ENCODE measurements at regions not wholly inside any gene's neighbourhood (a gene's known extent, or its start where the extent isn't known, plus 50 kb on each side); places are given as distances from the start of the nearest gene placed in this dataset.

DNA sequence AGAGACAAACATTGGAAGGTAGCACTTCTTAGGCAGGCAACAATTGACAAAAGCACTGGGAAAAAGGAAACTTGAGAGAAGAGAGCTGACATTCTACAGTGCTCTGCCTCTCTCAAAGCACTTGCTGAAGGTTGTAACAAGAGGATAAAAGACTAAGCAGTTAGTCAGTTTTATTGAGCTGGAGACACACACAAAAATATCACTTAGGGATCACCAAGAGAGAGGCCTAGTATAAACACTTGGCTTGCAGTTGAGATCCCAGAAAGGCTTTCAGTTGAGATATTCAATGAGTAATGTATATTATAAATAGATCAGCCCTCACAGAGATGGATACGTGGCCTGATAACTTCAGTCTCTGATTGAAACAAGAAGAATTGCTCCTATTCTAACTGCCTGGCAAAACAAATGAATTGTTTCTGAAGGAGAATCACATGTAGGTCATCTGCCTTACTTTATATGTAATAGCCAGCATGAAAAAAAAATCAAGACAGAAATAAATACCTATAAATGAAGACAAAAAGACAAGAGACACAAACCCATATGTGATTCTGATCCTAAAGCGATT is 747.2 kb upstream of the MAN1A1 start:
- no peak for DNase-seq (ENCODE audit: low read depth)
- TF ChIP-seq, protein P1, sequence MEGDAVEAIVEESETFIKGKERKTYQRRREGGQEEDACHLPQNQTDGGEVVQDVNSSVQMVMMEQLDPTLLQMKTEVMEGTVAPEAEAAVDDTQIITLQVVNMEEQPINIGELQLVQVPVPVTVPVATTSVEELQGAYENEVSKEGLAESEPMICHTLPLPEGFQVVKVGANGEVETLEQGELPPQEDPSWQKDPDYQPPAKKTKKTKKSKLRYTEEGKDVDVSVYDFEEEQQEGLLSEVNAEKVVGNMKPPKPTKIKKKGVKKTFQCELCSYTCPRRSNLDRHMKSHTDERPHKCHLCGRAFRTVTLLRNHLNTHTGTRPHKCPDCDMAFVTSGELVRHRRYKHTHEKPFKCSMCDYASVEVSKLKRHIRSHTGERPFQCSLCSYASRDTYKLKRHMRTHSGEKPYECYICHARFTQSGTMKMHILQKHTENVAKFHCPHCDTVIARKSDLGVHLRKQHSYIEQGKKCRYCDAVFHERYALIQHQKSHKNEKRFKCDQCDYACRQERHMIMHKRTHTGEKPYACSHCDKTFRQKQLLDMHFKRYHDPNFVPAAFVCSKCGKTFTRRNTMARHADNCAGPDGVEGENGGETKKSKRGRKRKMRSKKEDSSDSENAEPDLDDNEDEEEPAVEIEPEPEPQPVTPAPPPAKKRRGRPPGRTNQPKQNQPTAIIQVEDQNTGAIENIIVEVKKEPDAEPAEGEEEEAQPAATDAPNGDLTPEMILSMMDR (IDR thresholded peaks at IDR 0.05; ENCODE audit: insufficient read depth, low read length) = no peak
- H3K4me3 ChIP-seq (ENCODE audit: low read depth, low read length) = no peak overlapping the region

DNA sequence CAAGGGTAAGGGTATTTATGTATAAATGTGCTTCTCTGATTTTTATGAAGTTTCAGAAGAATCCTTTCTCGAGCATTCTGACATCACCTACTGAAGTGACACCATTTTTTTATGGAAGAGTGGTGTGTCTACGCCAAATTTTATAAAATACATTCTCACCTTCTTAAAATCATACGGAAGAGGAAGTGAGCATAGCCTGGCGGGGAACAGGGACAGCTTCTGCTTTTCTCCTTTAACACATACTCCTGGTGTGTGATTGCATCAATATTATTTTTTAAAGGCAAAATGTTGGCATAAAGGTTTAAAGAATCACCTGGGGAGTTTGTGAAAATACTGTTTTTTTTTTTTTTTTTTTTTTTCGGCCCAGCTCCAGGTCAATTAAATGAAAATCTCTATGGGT is 733.6 kb upstream of the MAN1A1 start:
- no peak for DNase-seq (ENCODE audit: low read depth)
- TF ChIP-seq, protein P1 (IDR thresholded peaks at IDR 0.05; ENCODE audit: insufficient read depth, low read length) = no peak
- H3K4me3 ChIP-seq (ENCODE audit: low read depth, low read length) = no peak overlapping the region

DNA sequence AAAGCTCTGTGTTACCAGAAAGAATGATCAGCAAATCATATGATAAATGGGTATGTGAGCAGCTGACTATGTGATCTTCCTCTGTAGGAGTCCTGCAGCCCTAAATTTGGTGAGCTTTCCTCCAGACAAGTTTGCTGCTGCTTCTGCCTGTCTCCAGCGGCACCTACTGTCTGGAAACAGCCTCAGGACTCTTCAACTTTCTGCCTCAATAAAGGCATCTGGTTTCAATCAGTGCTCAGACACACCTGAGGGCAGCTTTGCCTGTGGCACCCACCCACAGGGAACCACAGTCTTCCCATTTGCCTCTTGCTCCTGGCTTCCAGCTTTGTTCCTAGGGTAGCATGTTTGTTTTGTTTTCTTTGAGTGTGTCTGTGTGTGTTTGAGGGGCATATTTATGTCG is 727.9 kb upstream of the MAN1A1 start:
- H3K4me3 ChIP-seq (ENCODE audit: low read depth, low read length) = no peak overlapping the region
- TF ChIP-seq, protein P1 (IDR thresholded peaks at IDR 0.05; ENCODE audit: insufficient read depth, low read length) = no peak
- DNase-seq (ENCODE audit: low read depth) = peak; percentile 3

DNA sequence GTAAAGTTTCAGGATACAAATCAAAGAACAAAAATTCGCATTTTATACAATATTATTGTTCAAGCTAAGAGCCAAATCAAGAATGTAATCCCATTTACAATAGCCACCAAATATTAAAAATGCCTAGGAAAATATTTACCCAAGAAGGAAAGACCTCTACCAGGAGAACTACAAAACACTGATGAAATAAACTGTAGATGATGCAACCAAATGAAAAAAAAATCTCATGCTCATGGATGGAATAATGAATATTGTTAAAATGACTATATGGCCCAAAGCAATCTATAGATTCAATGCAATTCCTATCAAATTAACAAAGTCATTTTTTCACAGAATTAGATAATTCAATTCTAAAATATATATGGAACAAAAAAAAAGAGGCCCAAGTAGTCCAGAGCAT is 708.8 kb upstream of the MAN1A1 start:
- TF ChIP-seq, protein P1 (IDR thresholded peaks at IDR 0.05; ENCODE audit: insufficient read depth, low read length) = no peak
- no peak for DNase-seq (ENCODE audit: low read depth)

DNA sequence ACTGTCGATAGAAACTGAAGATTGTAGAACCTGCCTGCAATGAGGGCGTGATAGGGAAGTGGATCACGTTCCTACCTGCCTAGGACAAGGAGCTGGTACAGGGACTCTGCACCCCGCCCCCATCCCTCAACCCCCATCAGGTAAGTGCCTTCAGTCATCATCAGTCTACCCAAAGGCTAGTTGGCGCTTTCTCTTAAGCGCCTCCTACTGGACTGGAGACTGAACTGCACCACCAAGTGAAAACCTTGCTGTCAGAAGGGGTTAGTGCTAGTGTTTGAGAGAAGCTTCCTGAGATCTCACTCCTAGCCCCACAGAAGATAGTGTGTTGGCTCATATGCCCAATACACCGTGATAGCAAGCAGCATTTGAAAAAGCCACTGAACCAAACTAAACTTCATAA is 706.5 kb upstream of the MAN1A1 start:
- DNase-seq (ENCODE audit: low read depth) = no peak
- TF ChIP-seq, protein P1 (IDR thresholded peaks at IDR 0.05; ENCODE audit: insufficient read depth, low read length) = peak; percentile 33

More for the DNA sequence above, 708.8 kb upstream of the MAN1A1 start:
- no peak overlapping the region for H3K4me3 ChIP-seq (ENCODE audit: low read depth, low read length)

DNA sequence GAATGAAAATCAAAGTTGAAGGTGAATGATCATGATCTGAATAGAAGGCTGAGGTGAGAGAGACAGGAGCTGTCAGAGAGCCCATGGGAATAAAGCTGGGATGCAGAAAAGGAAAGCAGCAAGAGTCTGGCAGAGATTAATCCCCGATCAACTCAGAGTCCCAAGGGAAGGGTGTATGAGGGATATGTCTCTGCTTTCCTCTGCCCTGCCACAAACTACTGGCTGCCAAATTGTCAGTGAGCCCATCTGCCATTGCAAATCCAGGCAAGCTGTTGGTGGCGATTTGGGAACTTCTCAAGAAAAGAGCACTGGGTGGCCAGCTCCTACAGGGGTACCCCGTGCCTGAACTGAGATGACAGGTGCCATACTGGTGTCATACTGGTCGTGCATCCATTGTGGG is 705.5 kb upstream of the MAN1A1 start:
- no peak overlapping the region for H3K4me3 ChIP-seq (ENCODE audit: low read depth, low read length)
- DNase-seq (ENCODE audit: low read depth) = no peak
- TF ChIP-seq, protein P1 (IDR thresholded peaks at IDR 0.05; ENCODE audit: insufficient read depth, low read length) = no peak

More for the DNA sequence above, 706.5 kb upstream of the MAN1A1 start:
- H3K4me3 ChIP-seq (ENCODE audit: low read depth, low read length) = no peak overlapping the region

DNA sequence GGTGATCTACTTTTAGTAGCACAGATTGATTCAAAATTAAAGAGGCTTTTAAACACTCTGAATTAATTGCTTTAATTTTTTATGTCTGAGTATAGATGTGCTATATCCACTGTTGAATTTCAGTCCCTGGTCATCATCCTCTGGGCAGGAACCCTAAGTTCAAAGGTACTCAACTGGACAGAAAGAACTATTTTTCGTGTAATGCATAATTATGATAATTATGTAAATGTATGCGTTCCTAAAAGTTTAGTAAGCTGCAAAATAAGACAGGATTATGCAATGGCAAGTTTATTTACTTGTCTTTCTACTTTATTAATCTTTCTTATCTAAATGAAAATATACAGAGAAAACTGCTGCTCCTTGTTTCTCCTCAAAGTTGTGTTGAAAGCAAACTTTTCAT is 690.1 kb upstream of the MAN1A1 start:
- DNase-seq (ENCODE audit: low read depth) = no peak
- no peak overlapping the region for H3K4me3 ChIP-seq (ENCODE audit: low read depth, low read length)
- TF ChIP-seq, protein P1 (IDR thresholded peaks at IDR 0.05; ENCODE audit: insufficient read depth, low read length) = no peak

Data from fibroblast of the aortic adventitia (primary cell).